Glutamatergic neuron (in vitro differentiated cells): ENCODE measurements at regions not wholly inside any gene's neighbourhood (a gene's known extent, or its start where the extent isn't known, plus 50 kb on each side); places are given as distances from the start of the nearest gene placed in this dataset.

Source experiments
- DNase-seq: peaks from one replicate; pipeline ENCODE4 v3.0.0; 2022
- H3K27ac Mint-ChIP-seq: one replicate; pipeline ENCODE4 v1.8.0; 2020; ENCODE audit warnings: mild to moderate bottlenecking, mixed read lengths, inconsistent platforms; ENCODE audit not compliant: unreplicated experiment
- H3K27me3 Mint-ChIP-seq: one replicate; pipeline ENCODE4 v1.8.0; 2020; ENCODE audit warnings: mild to moderate bottlenecking, moderate library complexity, mixed read lengths, inconsistent platforms; ENCODE audit not compliant: unreplicated experiment
- H3K36me3 Mint-ChIP-seq: one replicate; pipeline ENCODE4 v1.8.0; 2020; ENCODE audit warnings: mild to moderate bottlenecking, mixed read lengths, inconsistent platforms; ENCODE audit not compliant: unreplicated experiment
- H3K4me1 Mint-ChIP-seq: one replicate; pipeline ENCODE4 v1.8.0; 2020; ENCODE audit warnings: mild to moderate bottlenecking, low read depth, mixed read lengths, inconsistent platforms; ENCODE audit not compliant: unreplicated experiment
- H3K4me3 Mint-ChIP-seq: one replicate; pipeline ENCODE4 v1.8.0; 2020; ENCODE audit warnings: mild to moderate bottlenecking, mixed read lengths, inconsistent platforms; ENCODE audit not compliant: unreplicated experiment
- H3K9me3 Mint-ChIP-seq: one replicate; pipeline ENCODE4 v1.8.0; 2020; ENCODE audit warnings: mild to moderate bottlenecking, moderate library complexity, mixed read lengths, inconsistent platforms; ENCODE audit not compliant: unreplicated experiment
- TF ChIP-seq, protein P1 (sequence below): fragments of 200-600 bp; sonication (generic); IDR thresholded peaks from one replicate; pipeline ENCODE4 v1.5.0; 2021; ENCODE audit not compliant: partially characterized antibody, unreplicated experiment

DNA sequence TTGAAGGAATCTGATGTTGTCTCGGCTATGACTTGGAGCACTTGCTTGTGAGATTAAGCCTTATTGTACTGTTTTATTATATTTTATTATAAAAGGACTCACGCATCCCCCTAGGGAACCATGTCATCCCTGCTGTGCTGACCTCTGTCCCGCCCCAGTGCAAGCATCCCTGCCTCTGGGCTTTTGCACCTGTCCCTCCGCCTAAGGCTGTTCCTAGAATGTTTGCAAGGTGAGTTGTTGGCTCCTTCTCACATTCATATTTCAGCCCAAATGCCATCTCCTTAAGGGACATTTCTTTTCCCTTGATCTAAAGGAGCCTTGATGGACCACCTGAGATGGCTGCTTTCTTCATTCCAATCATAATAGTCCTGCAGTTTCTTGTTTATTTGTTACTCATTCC lies 236.9 kb upstream of the IGFBP3 start:
- Mint-ChIP-seq H3K36me3 (no peaks in the 10 kb centered on the region), H3K27ac (no peak overlapping the region), H3K4me1 (peaks cover 4% of the 10 kb centered on the region), H3K4me3 (no peak overlapping the region), H3K27me3 (no peaks in the 10 kb centered on the region), H3K9me3 (no peaks in the 10 kb centered on the region)
- DNase-seq, result no peak
- TF ChIP-seq, protein P1, sequence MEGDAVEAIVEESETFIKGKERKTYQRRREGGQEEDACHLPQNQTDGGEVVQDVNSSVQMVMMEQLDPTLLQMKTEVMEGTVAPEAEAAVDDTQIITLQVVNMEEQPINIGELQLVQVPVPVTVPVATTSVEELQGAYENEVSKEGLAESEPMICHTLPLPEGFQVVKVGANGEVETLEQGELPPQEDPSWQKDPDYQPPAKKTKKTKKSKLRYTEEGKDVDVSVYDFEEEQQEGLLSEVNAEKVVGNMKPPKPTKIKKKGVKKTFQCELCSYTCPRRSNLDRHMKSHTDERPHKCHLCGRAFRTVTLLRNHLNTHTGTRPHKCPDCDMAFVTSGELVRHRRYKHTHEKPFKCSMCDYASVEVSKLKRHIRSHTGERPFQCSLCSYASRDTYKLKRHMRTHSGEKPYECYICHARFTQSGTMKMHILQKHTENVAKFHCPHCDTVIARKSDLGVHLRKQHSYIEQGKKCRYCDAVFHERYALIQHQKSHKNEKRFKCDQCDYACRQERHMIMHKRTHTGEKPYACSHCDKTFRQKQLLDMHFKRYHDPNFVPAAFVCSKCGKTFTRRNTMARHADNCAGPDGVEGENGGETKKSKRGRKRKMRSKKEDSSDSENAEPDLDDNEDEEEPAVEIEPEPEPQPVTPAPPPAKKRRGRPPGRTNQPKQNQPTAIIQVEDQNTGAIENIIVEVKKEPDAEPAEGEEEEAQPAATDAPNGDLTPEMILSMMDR, result no peak

DNA sequence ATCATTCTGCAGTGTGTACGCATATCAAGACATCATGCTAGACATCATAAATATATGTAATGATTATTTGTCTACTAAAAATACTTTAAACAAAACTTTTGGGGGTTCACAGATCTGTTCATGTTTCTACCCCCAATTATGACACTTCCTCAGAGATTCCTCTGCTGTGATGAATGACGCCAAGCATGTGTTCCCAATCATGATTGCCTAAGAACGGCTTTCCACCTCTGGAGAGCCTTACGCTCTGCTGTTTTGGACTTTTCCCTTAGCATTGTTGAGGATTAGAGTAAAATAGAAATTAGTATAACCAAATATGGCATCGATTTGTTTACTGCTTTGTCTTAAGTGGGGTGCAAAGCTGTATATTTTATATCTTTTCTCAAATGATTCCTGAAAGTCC lies 236.3 kb upstream of the IGFBP3 start:
- no peak overlapping the region for H3K4me3 Mint-ChIP-seq
- peaks cover 4% of the 10 kb centered on the region for H3K4me1 Mint-ChIP-seq
- no peaks in the 10 kb centered on the region for H3K36me3 Mint-ChIP-seq

DNA sequence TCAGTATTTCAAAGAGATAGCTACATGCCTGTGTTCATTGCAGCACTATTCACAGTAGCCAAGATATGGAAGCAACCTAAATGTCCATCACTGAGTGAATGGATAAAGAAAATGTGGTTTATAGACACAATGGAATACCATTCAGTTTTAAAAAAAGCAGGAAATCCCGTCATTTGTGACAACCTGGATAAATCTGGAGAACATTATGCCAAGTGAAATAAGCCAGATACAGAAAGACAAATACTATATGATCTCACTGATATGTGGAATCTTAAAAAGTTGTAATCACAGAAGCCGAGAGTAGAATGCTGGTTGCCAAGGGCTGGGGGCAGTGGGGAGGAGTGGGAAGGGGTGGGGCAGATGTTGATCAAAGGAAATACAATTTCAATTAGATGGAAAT lies 235.8 kb upstream of the IGFBP3 start:
- no peak for DNase-seq
- TF ChIP-seq, protein P1, result no peak
- Mint-ChIP-seq H3K4me1 (peaks cover 4% of the 10 kb centered on the region), H3K27ac (no peak overlapping the region), H3K36me3 (no peaks in the 10 kb centered on the region), H3K9me3 (no peaks in the 10 kb centered on the region), H3K4me3 (no peak overlapping the region), H3K27me3 (no peaks in the 10 kb centered on the region)

More for the DNA sequence above, 236.3 kb upstream of the IGFBP3 start:
- TF ChIP-seq, protein P1, result no peak
- H3K27me3 Mint-ChIP-seq, result no peaks in the 10 kb centered on the region
- no peaks in the 10 kb centered on the region for H3K9me3 Mint-ChIP-seq
- DNase-seq, result no peak
- no peak overlapping the region for H3K27ac Mint-ChIP-seq

DNA sequence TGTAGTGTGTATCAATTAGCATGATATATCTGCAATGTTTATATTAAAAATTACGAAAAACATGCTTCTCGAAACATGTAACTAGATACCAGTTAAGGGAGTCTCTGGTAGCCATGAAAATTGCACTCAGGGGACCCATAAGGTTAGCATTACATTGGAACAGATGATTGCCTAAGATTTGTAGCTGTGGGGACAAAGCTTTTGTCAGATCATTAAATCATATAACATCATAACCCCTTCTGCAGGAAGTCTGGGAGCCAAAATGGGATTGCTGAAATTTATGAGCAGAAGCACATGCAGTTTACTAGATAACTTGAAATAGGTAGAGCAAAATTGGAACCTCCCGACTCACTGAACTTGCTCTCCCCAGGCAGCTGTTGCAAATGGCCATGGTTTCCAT lies 235.0 kb upstream of the IGFBP3 start:
- TF ChIP-seq, protein P1, result no peak
- Mint-ChIP-seq H3K27ac (peak overlapping the region; percentile 26), H3K4me3 (no peak overlapping the region), H3K27me3 (no peaks in the 10 kb centered on the region), H3K4me1 (peaks cover 4% of the 10 kb centered on the region), H3K36me3 (no peaks in the 10 kb centered on the region), H3K9me3 (no peaks in the 10 kb centered on the region)
- DNase-seq, result no peak

DNA sequence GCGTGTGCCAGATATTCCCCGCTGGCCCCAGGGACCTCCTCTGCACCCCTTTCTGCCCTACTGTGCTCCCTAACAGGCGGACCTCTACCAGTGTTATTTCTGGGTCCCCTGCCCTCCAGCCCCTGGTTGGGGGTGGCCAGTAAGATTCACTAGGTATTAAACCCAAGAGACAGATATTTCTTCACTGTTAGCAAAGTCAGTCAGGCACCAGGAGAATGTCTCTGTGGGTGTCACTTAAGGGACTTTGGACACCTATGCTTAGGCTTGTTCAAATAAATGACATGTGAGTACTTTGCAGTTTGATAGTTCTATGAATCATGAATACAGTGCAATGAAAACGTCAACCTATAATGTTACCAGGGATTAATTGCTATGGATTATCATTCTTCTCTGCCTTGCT lies 234.3 kb upstream of the IGFBP3 start:
- Mint-ChIP-seq H3K36me3 (no peaks in the 10 kb centered on the region), H3K4me3 (no peak overlapping the region), H3K27ac (no peak overlapping the region), H3K27me3 (no peaks in the 10 kb centered on the region), H3K9me3 (no peaks in the 10 kb centered on the region), H3K4me1 (peaks cover 4% of the 10 kb centered on the region)
- DNase-seq, result no peak
- TF ChIP-seq, protein P1, result no peak
